HepG2 (cell line): ENCODE measurements at regions not wholly inside any gene's neighbourhood (a gene's known extent, or its start where the extent isn't known, plus 50 kb on each side); places are given as distances from the start of the nearest gene placed in this dataset.

Source experiments
- ATAC-seq: fragments of 200-7000 bp; cut with Tn5 transposase; 3 replicates; pipeline ENCODE4 v1.9.1; 2020; ENCODE audit warnings: mild to moderate bottlenecking, moderate library complexity
- BruUV-seq: library from RNA; stranded (reverse); fragments of 400-500 nt; replicated peaks from 2 replicates; lab custom pipeline; 2021; lab: Mats Ljungman, UMichigan
- CTCF ChIA-PET: fragments of 300-600 bp; formaldehyde crosslinking; extraction: SDS; loops from one replicate; lab custom pipeline; 2021; ENCODE audit warnings: low total read pairs, inconsistent platforms, low intra/inter-chr PET ratio; lab: Yijun Ruan, JAX
- POLR2A ChIA-PET: fragments of 350-600 bp; sonication (Branson Sonifier 250); formaldehyde crosslinking; loops from one replicate; lab custom pipeline; 2020; ENCODE audit warnings: antibody characterized with exemption, inconsistent platforms; lab: Yijun Ruan, JAX
- DNase-seq: peaks from one replicate; pipeline ENCODE4 v3.0.0-alpha.2; 2015; ENCODE audit warnings: low spot score
- FAIRE-seq: peaks from 3 replicates; lab custom pipeline; 2011; peaks lifted over from hg19 to GRCh38; lab: Jason Lieb, UNC
- H2AFZ ChIP-seq: one replicate; pipeline ENCODE4 v1.6.1; 2011; ENCODE audit warnings: low read length, inconsistent platforms
- H3K27ac ChIP-seq: fragments of 300-600 bp; 3 replicates; pipeline ENCODE4 v1.8.0; 2011; ENCODE audit warnings: mixed run types, mild to moderate bottlenecking, mixed read lengths, low read length, inconsistent platforms; ENCODE audit not compliant: insufficient read depth; ENCODE audit errors: extremely low read length
- H3K27me3 ChIP-seq, 2 experiments: fragments of 200-600 bp in 1 of 2; 2 replicates in 1 of 2; 3 replicates in 1 of 2; pipeline versions ENCODE4 v1.6.0 to v1.8.0; 2011; ENCODE audit warnings: low read length in 2 of 2, mild to moderate bottlenecking in 2 of 2, moderate library complexity in 2 of 2, inconsistent platforms in 1 of 2; ENCODE audit not compliant: insufficient read depth in 2 of 2, control insufficient read depth in 1 of 2
- H3K36me3 ChIP-seq, 2 experiments: fragments of 200-600 bp in 1 of 2; replicated peaks in 1 of 2; 2 replicates in 1 of 2; 3 replicates in 1 of 2; pipeline versions ENCODE4 v1.5.1 to v1.8.0; 2011; ENCODE audit warnings: low read length in 2 of 2, inconsistent platforms in 1 of 2; ENCODE audit not compliant: insufficient read depth in 2 of 2, control insufficient read depth in 1 of 2
- H3K4me1 ChIP-seq: 2 replicates; pipeline ENCODE4 v1.5.1; 2012; ENCODE audit warnings: low read length, inconsistent platforms; ENCODE audit not compliant: insufficient read depth
- H3K4me2 ChIP-seq: 2 replicates; pipeline ENCODE4 v1.6.0; 2011; ENCODE audit warnings: low read depth, low read length, inconsistent platforms
- H3K4me3 ChIP-seq, 3 experiments: fragments of 200-600 bp in 1 of 3; sonication (generic), shearing (Covaris generic) in 1 of 3; replicated peaks in 1 of 3; 2 replicates each; pipeline ENCODE4 v1.5.1; 2011 to 2016; ENCODE audit warnings: low read length in 3 of 3, inconsistent platforms in 2 of 3, low read depth in 2 of 3, mild to moderate bottlenecking in 2 of 3, control low read depth in 1 of 3, mixed read lengths in 1 of 3; ENCODE audit not compliant: insufficient read depth in 1 of 3
- H3K79me2 ChIP-seq: one replicate; pipeline ENCODE4 v1.6.1; 2011; ENCODE audit warnings: low read length, inconsistent platforms; ENCODE audit not compliant: insufficient read depth
- H3K9ac ChIP-seq: 2 replicates; pipeline ENCODE4 v1.6.0; 2011; ENCODE audit warnings: mild to moderate bottlenecking, low read depth, low read length, inconsistent platforms; ENCODE audit not compliant: insufficient read depth
- H3K9me3 ChIP-seq: 2 replicates; pipeline ENCODE4 v1.5.1; 2012; ENCODE audit warnings: mild to moderate bottlenecking, low read length
- H4K20me1 ChIP-seq: 2 replicates; pipeline ENCODE4 v1.6.0; 2011; ENCODE audit warnings: inconsistent platforms, mild to moderate bottlenecking, low read length, moderate library complexity; ENCODE audit not compliant: insufficient read depth
- HNRNPH1 ChIP-seq: fragments of 200-400 bp; formaldehyde crosslinking; optimal IDR thresholded peaks from 2 replicates; pipeline ENCODE3; 2017; ENCODE audit warnings: mild to moderate bottlenecking, low read depth, low read length
- IRX3 ChIP-seq: sonication (generic); formaldehyde crosslinking; IDR thresholded peaks from 2 replicates; pipeline ENCODE4 v1.8.1; 2023; ENCODE audit warnings: mild to moderate bottlenecking, low read depth, missing genetic modification reagents, borderline replicate concordance
- JUN ChIP-seq: sonication (generic); formaldehyde crosslinking; IDR thresholded peaks from 2 replicates; pipeline ENCODE4 v1.4.0; 2020; ENCODE audit warnings: mild to moderate bottlenecking, missing genetic modification reagents
- NFIB ChIP-seq: sonication (generic); formaldehyde crosslinking; IDR thresholded peaks from 2 replicates; pipeline ENCODE4 v1.9.0; 2021; ENCODE audit warnings: missing genetic modification reagents, mild to moderate bottlenecking, borderline replicate concordance
- NR2F1 ChIP-seq, 2 experiments: fragments of 450-650 bp in 1 of 2; formaldehyde crosslinking in 1 of 2; IDR thresholded peaks; 2 replicates each; pipeline versions ENCODE4 v1.5.0 to v1.6.1; 2016 to 2020; ENCODE audit warnings: mild to moderate bottlenecking in 1 of 2, missing compliant biosample characterization in 1 of 2, missing genetic modification reagents in 1 of 2, moderate library complexity in 1 of 2
- PCBP2 ChIP-seq: fragments of 200-400 bp; formaldehyde crosslinking; optimal IDR thresholded peaks from 2 replicates; pipeline ENCODE3; 2018; ENCODE audit warnings: low read length, low read depth; ENCODE audit not compliant: poor library complexity, severe bottlenecking
- POLR2G ChIP-seq: fragments of 200-400 bp; formaldehyde crosslinking; IDR thresholded peaks from 2 replicates; pipeline ENCODE4 v1.6.1; 2018; ENCODE audit warnings: mild to moderate bottlenecking, low read depth, low read length, moderate library complexity
- SAP130 ChIP-seq: IDR thresholded peaks from 2 replicates; pipeline ENCODE4 v1.6.1; 2016; ENCODE audit warnings: low read depth
- TBL1XR1 ChIP-seq: fragments of 150-350 bp; IDR thresholded peaks from 2 replicates; pipeline ENCODE4 v1.6.1; 2014; ENCODE audit warnings: borderline replicate concordance, low read length; ENCODE audit not compliant: partially characterized antibody
- TBP ChIP-seq: sonication (generic); formaldehyde crosslinking; IDR thresholded peaks from 2 replicates; pipeline ENCODE4 v1.5.0; 2020; ENCODE audit warnings: missing genetic modification reagents
- ZFP90 ChIP-seq: sonication (generic); formaldehyde crosslinking; IDR thresholded peaks from 2 replicates; pipeline ENCODE4 v1.8.0; 2022; ENCODE audit warnings: missing genetic modification reagents, mild to moderate bottlenecking, inconsistent platforms, borderline replicate concordance
- ZNF136 ChIP-seq: sonication (generic); formaldehyde crosslinking; IDR thresholded peaks from 2 replicates; pipeline ENCODE4 v1.8.1; 2022; ENCODE audit warnings: low read depth, mild to moderate bottlenecking, moderate library complexity, missing genetic modification reagents
- ZNF777 ChIP-seq: sonication (generic); formaldehyde crosslinking; IDR thresholded peaks from 2 replicates; pipeline ENCODE4 v1.4.0; 2020; ENCODE audit warnings: missing genetic modification reagents
- ZSCAN30 ChIP-seq: sonication (generic); formaldehyde crosslinking; IDR thresholded peaks from 2 replicates; pipeline ENCODE4 v1.5.0; 2020; ENCODE audit warnings: mild to moderate bottlenecking, missing genetic modification reagents
- WGBS: methylation state at CpG from one replicate; pipeline ENCODE4 v1.1.6; 2017; ENCODE audit warnings: low lambda C conversion rate; 5-methylcytosine and 5-hydroxymethylcytosine counted together
- in situ Hi-C: cut with HindIII; loops from 2 replicates; pipeline ENCODE4 v1.10.0; 2017; ENCODE audit warnings: low pct_unique_long_range_greater_than_20kb; ENCODE audit not compliant: extremely low pct_ligation_motif_present
- intact Hi-C: fragments of 100-400 bp; cut with micrococcal nuclease; formaldehyde crosslinking; loops from one replicate; pipeline ENCODE4 v1.10.0; 2022; ENCODE audit not compliant: unreplicated experiment
- TF ChIP-seq, protein P1 (sequence below): sonication (generic); formaldehyde crosslinking; IDR thresholded peaks from 2 replicates; pipeline ENCODE4 v1.4.0; 2020; ENCODE audit warnings: mild to moderate bottlenecking, low read depth, missing genetic modification reagents
- TF ChIP-seq, protein P2 (sequence below): sonication (generic); formaldehyde crosslinking; IDR thresholded peaks from 2 replicates; pipeline ENCODE4 v1.4.0; 2020; ENCODE audit warnings: mild to moderate bottlenecking, missing genetic modification reagents, borderline replicate concordance

DNA sequence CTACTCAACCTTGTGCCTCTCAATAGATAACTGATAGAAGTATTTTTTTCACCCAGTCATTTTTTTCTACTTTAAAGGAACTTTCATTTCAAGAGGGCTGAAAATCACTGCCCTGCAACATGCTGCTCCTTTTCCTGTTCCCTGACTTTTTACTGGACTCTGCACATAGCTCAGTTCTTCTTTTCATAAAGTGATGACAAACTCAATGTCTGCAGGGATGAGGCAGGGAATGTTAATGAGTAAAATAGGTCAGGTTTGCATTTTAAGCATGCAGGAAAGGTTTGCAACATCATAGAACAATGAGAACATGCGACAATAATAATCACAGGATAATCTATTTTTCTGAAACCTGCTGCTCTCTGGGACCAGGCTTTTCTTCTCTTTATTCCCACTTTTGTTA is 172.2 kb upstream of the SGCD start:
- CTCF ChIA-PET = no interaction called here
- H3K4me3 ChIP-seq = no peak overlapping the region
- ATAC-seq (no peak), FAIRE-seq (no peak), DNase-seq (no peak)
- no peaks in the 10 kb centered on the region for H3K4me1 ChIP-seq
- in situ Hi-C loops = no loop called here
- POLR2A ChIA-PET = no interaction called here
- H3K9me3 ChIP-seq = no peaks in the 10 kb centered on the region
- no peak for TF ChIP-seq ZSCAN30 (CRISPR knock-in tag)
- no peak for TF ChIP-seq TBP (CRISPR knock-in tag)
- TF ChIP-seq IRX3 (CRISPR knock-in tag) = no peak
- TF ChIP-seq ZFP90 (CRISPR knock-in tag) = no peak
- TF ChIP-seq, protein P1, sequence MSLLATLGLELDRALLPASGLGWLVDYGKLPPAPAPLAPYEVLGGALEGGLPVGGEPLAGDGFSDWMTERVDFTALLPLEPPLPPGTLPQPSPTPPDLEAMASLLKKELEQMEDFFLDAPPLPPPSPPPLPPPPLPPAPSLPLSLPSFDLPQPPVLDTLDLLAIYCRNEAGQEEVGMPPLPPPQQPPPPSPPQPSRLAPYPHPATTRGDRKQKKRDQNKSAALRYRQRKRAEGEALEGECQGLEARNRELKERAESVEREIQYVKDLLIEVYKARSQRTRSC = no peak
- TF ChIP-seq POLR2G = no peak
- no peak for TF ChIP-seq TBL1XR1
- H3K27me3 ChIP-seq = no peaks in the 10 kb centered on the region
- H3K79me2 ChIP-seq = no peaks in the 10 kb centered on the region
- WGBS = 19% methylated on average over 1 of the region's 1 CpG
- no TSS peak for BruUV-seq
- H3K9ac ChIP-seq = no peak overlapping the region
- no peaks in the 10 kb centered on the region for H3K36me3 ChIP-seq
- H3K4me2 ChIP-seq = no peak overlapping the region
- intact Hi-C loops = no loop called here
- H2AFZ ChIP-seq = no peak overlapping the region
- H3K27ac ChIP-seq = no peak overlapping the region
- H4K20me1 ChIP-seq = no peaks in the 10 kb centered on the region

DNA sequence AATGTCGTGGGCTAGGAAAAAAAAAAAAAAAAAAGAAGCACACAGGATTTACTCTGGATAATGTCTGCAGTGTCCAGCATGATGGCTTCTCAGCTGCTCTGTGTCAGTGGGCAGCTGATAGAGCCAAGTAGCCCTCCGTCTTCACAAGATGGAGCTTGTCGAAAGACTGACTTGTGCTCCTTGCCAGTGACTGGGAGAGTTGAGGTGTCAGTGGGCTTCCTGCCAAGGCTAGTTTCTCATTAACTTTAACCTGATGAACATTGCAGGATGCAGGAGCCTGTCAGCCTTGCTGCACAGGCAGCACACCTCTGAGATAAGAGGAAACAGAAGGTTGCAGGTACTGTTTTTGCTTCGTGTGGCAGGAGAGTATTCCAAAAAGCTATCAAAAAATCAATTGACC is 171.4 kb upstream of the SGCD start:
- WGBS = 4% methylated on average over 4 of the region's 4 CpGs
- H3K4me2 ChIP-seq = no peak overlapping the region
- DNase-seq = no peak
- TF ChIP-seq ZNF777 (CRISPR knock-in tag) = no peak
- no peak for TF ChIP-seq NFIB (CRISPR knock-in tag)
- TF ChIP-seq, protein P2, sequence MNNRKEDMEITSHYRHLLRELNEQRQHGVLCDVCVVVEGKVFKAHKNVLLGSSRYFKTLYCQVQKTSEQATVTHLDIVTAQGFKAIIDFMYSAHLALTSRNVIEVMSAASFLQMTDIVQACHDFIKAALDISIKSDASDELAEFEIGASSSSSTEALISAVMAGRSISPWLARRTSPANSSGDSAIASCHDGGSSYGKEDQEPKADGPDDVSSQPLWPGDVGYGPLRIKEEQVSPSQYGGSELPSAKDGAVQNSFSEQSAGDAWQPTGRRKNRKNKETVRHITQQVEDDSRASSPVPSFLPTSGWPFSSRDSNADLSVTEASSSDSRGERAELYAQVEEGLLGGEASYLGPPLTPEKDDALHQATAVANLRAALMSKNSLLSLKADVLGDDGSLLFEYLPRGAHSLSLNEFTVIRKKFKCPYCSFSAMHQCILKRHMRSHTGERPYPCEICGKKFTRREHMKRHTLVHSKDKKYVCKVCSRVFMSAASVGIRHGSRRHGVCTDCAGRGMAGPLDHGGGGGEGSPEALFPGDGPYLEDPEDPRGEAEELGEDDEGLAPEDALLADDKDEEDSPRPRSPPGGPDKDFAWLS (CRISPR knock-in tag) = no peak
- TF ChIP-seq PCBP2 = no peak
- TF ChIP-seq ZNF136 (CRISPR knock-in tag) = no peak
- no peak for TF ChIP-seq JUN (CRISPR knock-in tag)
- TF ChIP-seq HNRNPH1 = no peak
- TF ChIP-seq SAP130 (CRISPR knock-in tag) = no peak
- TF ChIP-seq NR2F1 (CRISPR knock-in tag; IDR thresholded peaks at IDR 0.05) = no peak

More for the DNA sequence above, 171.4 kb upstream of the SGCD start:
- Histone ChIP-seq H3K9me3 (no peaks in the 10 kb centered on the region), H3K79me2 (no peaks in the 10 kb centered on the region), H4K20me1 (no peaks in the 10 kb centered on the region), H3K9ac (no peak overlapping the region), H3K36me3 (no peaks in the 10 kb centered on the region), H3K4me3 (no peak overlapping the region), H3K27me3 (no peaks in the 10 kb centered on the region), H3K4me1 (no peaks in the 10 kb centered on the region), H3K27ac (no peak overlapping the region), H2AFZ (no peak overlapping the region)
- ATAC-seq (no peak), FAIRE-seq (no peak)
- no TSS peak for BruUV-seq
- CTCF ChIA-PET = no interaction called here
- intact Hi-C loops = no loop called here
- in situ Hi-C loops = no loop called here
- POLR2A ChIA-PET = no interaction called here
